Fibroblast of villous mesenchyme (primary cell): ENCODE measurements at regions not wholly inside any gene's neighbourhood (a gene's known extent, or its start where the extent isn't known, plus 50 kb on each side); places are given as distances from the start of the nearest gene placed in this dataset.

Source experiments
- DNase-seq: peaks from one replicate; pipeline ENCODE4 v3.0.0-alpha.2; 2010; ENCODE audit warnings: low read depth
- H3K4me3 ChIP-seq: 2 replicates; pipeline ENCODE4 v1.5.1; 2011; ENCODE audit warnings: low read depth, mild to moderate bottlenecking, low read length
- CTCF ChIP-seq: IDR thresholded peaks from 2 replicates; pipeline ENCODE4 v1.5.1; 2012; ENCODE audit warnings: low read depth, mild to moderate bottlenecking, low read length; ENCODE audit not compliant: insufficient read depth

- no peak for TF ChIP-seq CTCF
- no peak for DNase-seq
- H3K4me3 ChIP-seq: no peak overlapping the region
Observed at GRCh38 chr4:18197467-18197866, 175.9 kb upstream of the LCORL start.

- DNase-seq: no peak
- TF ChIP-seq CTCF: no peak
- no peak overlapping the region for H3K4me3 ChIP-seq
Observed at GRCh38 chr4:18194278-18194677, 172.7 kb upstream of the LCORL start.

- no peak for DNase-seq
- no peak for TF ChIP-seq CTCF
- no peak overlapping the region for H3K4me3 ChIP-seq
Observed at GRCh38 chr4:18192901-18193300, 171.3 kb upstream of the LCORL start.

- no peak for TF ChIP-seq CTCF
- H3K4me3 ChIP-seq: no peak overlapping the region
- no peak for DNase-seq
Observed at GRCh38 chr4:18185491-18185890, 163.9 kb upstream of the LCORL start.

DNA sequence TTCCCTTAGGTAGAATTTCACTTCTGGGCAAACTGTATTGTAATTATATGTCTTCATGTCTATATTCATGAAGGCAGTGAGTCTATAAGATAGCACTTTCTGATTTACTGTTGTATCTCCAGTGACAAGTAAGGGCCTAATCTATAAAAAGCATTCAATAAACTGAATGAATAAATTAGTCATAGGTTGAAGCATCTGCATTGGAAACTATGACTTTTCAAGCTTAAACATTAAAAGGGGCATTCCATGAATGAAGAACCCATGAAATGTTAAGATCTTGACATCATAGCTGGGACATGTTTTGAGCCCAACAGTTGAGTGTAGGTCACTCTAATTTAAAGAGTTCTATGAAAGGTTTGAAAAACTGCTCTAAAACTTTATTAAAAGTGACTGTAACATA, 159.3 kb upstream of the LCORL start:
- DNase-seq: no peak
- no peak overlapping the region for H3K4me3 ChIP-seq

GRCh38 chr4:18180122-18180521, 158.6 kb upstream of the LCORL start:
- no peak overlapping the region for H3K4me3 ChIP-seq
- DNase-seq: no peak
- TF ChIP-seq CTCF: no peak

More for the DNA sequence above, 159.3 kb upstream of the LCORL start:
- TF ChIP-seq CTCF: no peak

DNA sequence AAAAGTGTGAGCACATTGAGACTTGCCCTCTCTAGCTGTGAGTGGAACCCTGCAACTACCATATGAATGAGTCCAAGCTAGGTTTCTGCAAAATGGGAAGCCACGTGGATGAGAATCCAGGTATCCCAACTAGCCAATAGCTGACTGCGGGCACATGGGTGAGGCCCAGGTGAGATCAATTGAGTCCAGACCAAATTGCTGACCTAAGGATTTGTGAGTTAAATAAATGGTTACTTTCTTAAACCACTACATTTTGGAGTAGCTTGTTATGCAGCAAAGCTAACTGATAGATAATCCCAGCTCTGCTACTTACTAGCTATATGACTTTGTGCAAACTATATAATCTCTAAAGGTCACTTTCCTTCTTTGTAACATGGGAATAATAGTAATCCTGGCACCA, 150.3 kb upstream of the LCORL start:
- no peak for DNase-seq
- TF ChIP-seq CTCF: no peak
- H3K4me3 ChIP-seq: no peak overlapping the region
